ENCODE measurements at regions not wholly inside any gene's neighbourhood (a gene's known extent, or its start where the extent isn't known, plus 50 kb on each side); places are given as distances from the start of the nearest gene placed in this dataset.
A peak's percentile ranks its signal among the peaks of the same experiment; 100 is the strongest.
"Not testable (repeated sequence)": the region's sequence is repeated elsewhere in the genome, so short reads cannot be mapped to it uniquely, and the experiment has no call there.

GRCh38 chr10:30702860-30703259 lies 73.3 kb upstream of the LYZL2 start:
- Histone ChIP-seq H3K27ac (ENCODE audit: low read length) (no peak overlapping the region), H3K4me3 (ENCODE audit: low read length) (no peak overlapping the region), H3K9me3 (ENCODE audit: control insufficient read depth, low read length) (no peaks in the 10 kb centered on the region), H3K27me3 (ENCODE audit: control insufficient read depth, insufficient read depth) (no peaks in the 10 kb centered on the region), H3K4me1 (ENCODE audit: control insufficient read depth, insufficient read depth, low read length) (no peaks in the 10 kb centered on the region)
- no peak for DNase-seq
- intact Hi-C loops (cut with DNase I) = no loop called here
- no peak for ATAC-seq
- WGBS = 69% methylated on average over 5 of the region's 5 CpGs

- Histone ChIP-seq H3K27ac (ENCODE audit: low read length) (no peak overlapping the region), H3K27me3 (ENCODE audit: control insufficient read depth, insufficient read depth) (no peaks in the 10 kb centered on the region), H3K9me3 (ENCODE audit: control insufficient read depth, low read length) (no peaks in the 10 kb centered on the region), H3K4me3 (ENCODE audit: low read length) (no peak overlapping the region), H3K4me1 (ENCODE audit: control insufficient read depth, insufficient read depth, low read length) (no peaks in the 10 kb centered on the region)
- DNase-seq (no peak), ATAC-seq (peak; percentile 56 to 74)
- intact Hi-C loops (cut with DNase I) = no loop called here
- WGBS = 40% methylated on average over 13 of the region's 13 CpGs
These were observed 72.1 kb upstream of the LYZL2 start for GRCh38 chr10:30701451-30702173.

- H3K27ac ChIP-seq (ENCODE audit: low read length) = no peak overlapping the region
- no peaks in the 10 kb centered on the region for H3K9me3 ChIP-seq (ENCODE audit: control insufficient read depth, low read length)
- no peak overlapping the region for H3K4me3 ChIP-seq (ENCODE audit: low read length)
- intact Hi-C loops (cut with DNase I) = no loop called here
- no peaks in the 10 kb centered on the region for H3K4me1 ChIP-seq (ENCODE audit: control insufficient read depth, insufficient read depth, low read length)
- no peak for ATAC-seq
- no peaks in the 10 kb centered on the region for H3K27me3 ChIP-seq (ENCODE audit: control insufficient read depth, insufficient read depth)
- DNase-seq = no peak
- WGBS = 85% methylated on average over 3 of the region's 3 CpGs
These were observed 68.3 kb upstream of the LYZL2 start for GRCh38 chr10:30697806-30698205.

GRCh38 chr10:30697221-30697620 lies 67.7 kb upstream of the LYZL2 start:
- H3K9me3 ChIP-seq (ENCODE audit: control insufficient read depth, low read length); H3K4me1 ChIP-seq (ENCODE audit: control insufficient read depth, insufficient read depth, low read length); intact Hi-C loops (cut with DNase I); H3K27ac ChIP-seq (ENCODE audit: low read length); H3K27me3 ChIP-seq (ENCODE audit: control insufficient read depth, insufficient read depth); DNase-seq; H3K4me3 ChIP-seq (ENCODE audit: low read length); ATAC-seq: not testable (repeated sequence)
- WGBS = 74% methylated on average over 17 of the region's 17 CpGs

- H3K9me3 ChIP-seq (ENCODE audit: control insufficient read depth, low read length); DNase-seq; intact Hi-C loops (cut with DNase I); ATAC-seq; H3K27ac ChIP-seq (ENCODE audit: low read length); H3K4me1 ChIP-seq (ENCODE audit: control insufficient read depth, insufficient read depth, low read length); H3K4me3 ChIP-seq (ENCODE audit: low read length); H3K27me3 ChIP-seq (ENCODE audit: control insufficient read depth, insufficient read depth): not testable (repeated sequence)
- WGBS = 74% methylated on average over 10 of the region's 10 CpGs
These were observed 67.0 kb upstream of the LYZL2 start for GRCh38 chr10:30696416-30697185.

- WGBS = 69% methylated on average over 18 of the region's 18 CpGs
- H3K4me3 ChIP-seq (ENCODE audit: low read length); DNase-seq; intact Hi-C loops (cut with DNase I); H3K4me1 ChIP-seq (ENCODE audit: control insufficient read depth, insufficient read depth, low read length); H3K9me3 ChIP-seq (ENCODE audit: control insufficient read depth, low read length); H3K27me3 ChIP-seq (ENCODE audit: control insufficient read depth, insufficient read depth); ATAC-seq; H3K27ac ChIP-seq (ENCODE audit: low read length): not testable (repeated sequence)
These were observed 66.1 kb upstream of the LYZL2 start for GRCh38 chr10:30695481-30696236.

- Histone ChIP-seq H3K27ac (ENCODE audit: low read length) (no peak overlapping the region), H3K4me1 (ENCODE audit: control insufficient read depth, insufficient read depth, low read length) (no peaks in the 10 kb centered on the region), H3K4me3 (ENCODE audit: low read length) (no peak overlapping the region), H3K9me3 (ENCODE audit: control insufficient read depth, low read length) (no peaks in the 10 kb centered on the region), H3K27me3 (ENCODE audit: control insufficient read depth, insufficient read depth) (no peaks in the 10 kb centered on the region)
- DNase-seq = no peak
- intact Hi-C loops (cut with DNase I) = no loop called here
- 90% methylated on average over 6 of the region's 6 CpGs for WGBS
- ATAC-seq = no peak
These were observed 65.1 kb upstream of the LYZL2 start for GRCh38 chr10:30694518-30695228.

- H3K4me3 ChIP-seq (ENCODE audit: low read length) = no peak overlapping the region
- 92% methylated on average over 13 of the region's 13 CpGs for WGBS
These were observed 62.1 kb upstream of the LYZL2 start for GRCh38 chr10:30691639-30692015.

GRCh38 chr10:30690948-30691638 lies 61.5 kb upstream of the LYZL2 start:
- H3K4me3 ChIP-seq (ENCODE audit: low read length); intact Hi-C loops (cut with DNase I); H3K27me3 ChIP-seq (ENCODE audit: control insufficient read depth, insufficient read depth); ATAC-seq; H3K27ac ChIP-seq (ENCODE audit: low read length); H3K9me3 ChIP-seq (ENCODE audit: control insufficient read depth, low read length); DNase-seq; H3K4me1 ChIP-seq (ENCODE audit: control insufficient read depth, insufficient read depth, low read length): not testable (repeated sequence)
- WGBS = 88% methylated on average over 24 of the region's 24 CpGs

More at GRCh38 chr10:30691639-30692015, 62.1 kb upstream of the LYZL2 start:
- Histone ChIP-seq H3K27me3 (ENCODE audit: control insufficient read depth, insufficient read depth) (no peaks in the 10 kb centered on the region), H3K9me3 (ENCODE audit: control insufficient read depth, low read length) (no peaks in the 10 kb centered on the region), H3K4me1 (ENCODE audit: control insufficient read depth, insufficient read depth, low read length) (no peaks in the 10 kb centered on the region), H3K27ac (ENCODE audit: low read length) (no peak overlapping the region)
- ATAC-seq (no peak), DNase-seq (no peak)
- intact Hi-C loops (cut with DNase I) = no loop called here

GRCh38 chr10:30688456-30688855 lies 58.9 kb upstream of the LYZL2 start:
- intact Hi-C loops (cut with DNase I) = no loop called here
- DNase-seq = no peak

More at GRCh38 chr10:30688456-30688855, 58.9 kb upstream of the LYZL2 start:
- no peak overlapping the region for H3K27ac ChIP-seq (ENCODE audit: low read length)
- no peaks in the 10 kb centered on the region for H3K9me3 ChIP-seq (ENCODE audit: control insufficient read depth, low read length)
- no peak overlapping the region for H3K4me3 ChIP-seq (ENCODE audit: low read length)
- no peak for ATAC-seq
- WGBS = 43% methylated on average over 4 of the region's 4 CpGs
- H3K4me1 ChIP-seq (ENCODE audit: control insufficient read depth, insufficient read depth, low read length) = no peaks in the 10 kb centered on the region
- H3K27me3 ChIP-seq (ENCODE audit: control insufficient read depth, insufficient read depth) = no peaks in the 10 kb centered on the region

Measured in right cardiac atrium (tissue), 5 donors.